IMR-90 (cell line): ENCODE measurements at regions not wholly inside any gene's neighbourhood (a gene's known extent, or its start where the extent isn't known, plus 50 kb on each side); places are given as distances from the start of the nearest gene placed in this dataset.

Experiments
- BHLHE40 ChIP-seq: fragments of 150-350 bp; IDR thresholded peaks from 2 replicates; pipeline ENCODE4 v1.6.1; 2016; ENCODE audit warnings: mild to moderate bottlenecking, low read depth, low read length
- CEBPB ChIP-seq: IDR thresholded peaks from 2 replicates; pipeline ENCODE4 v1.6.1; 2012; ENCODE audit warnings: low read depth, low read length, improper control_type of control experiment
- CHD1 ChIP-seq: IDR thresholded peaks from 2 replicates; pipeline ENCODE4 v1.6.1; 2012; ENCODE audit warnings: low read depth, low read length, improper control_type of control experiment
- CTCF ChIP-seq: conservative IDR thresholded peaks from 2 replicates; pipeline ENCODE4 v1.5.1; 2012; ENCODE audit warnings: mild to moderate bottlenecking, low read depth, low read length, improper control_type of control experiment
- FOS ChIP-seq: fragments of 150-350 bp; IDR thresholded peaks from 2 replicates; pipeline ENCODE4 v1.6.1; 2016; ENCODE audit warnings: low read depth, low read length
- MXI1 ChIP-seq: IDR thresholded peaks from 2 replicates; pipeline ENCODE4 v1.6.1; 2012; ENCODE audit warnings: low read depth, mild to moderate bottlenecking, low read length, moderate library complexity, borderline replicate concordance
- NFE2L2 ChIP-seq: fragments of 150-350 bp; IDR thresholded peaks from 2 replicates; pipeline ENCODE4 v1.6.1; 2016; ENCODE audit warnings: low read depth, mild to moderate bottlenecking, low read length
- POLR2A ChIP-seq: IDR thresholded peaks from 2 replicates; pipeline ENCODE4 v1.6.1; 2012; ENCODE audit warnings: mild to moderate bottlenecking, low read depth, low read length
- RAD21 ChIP-seq: IDR thresholded peaks from 2 replicates; pipeline ENCODE4 v1.6.1; 2012; ENCODE audit warnings: low read length, improper control_type of control experiment
- RCOR1 ChIP-seq: IDR thresholded peaks from 2 replicates; pipeline ENCODE4 v1.6.1; 2012; ENCODE audit warnings: mild to moderate bottlenecking, low read length, improper control_type of control experiment; ENCODE audit not compliant: insufficient replicate concordance
- RFX5 ChIP-seq: IDR thresholded peaks from 2 replicates; pipeline ENCODE4 v1.8.0; 2012; ENCODE audit warnings: low read depth, mild to moderate bottlenecking, low read length, moderate library complexity
- SMC3 ChIP-seq: fragments of 150-350 bp; IDR thresholded peaks from 2 replicates; pipeline ENCODE4 v1.6.1; 2016; ENCODE audit warnings: low read depth, mild to moderate bottlenecking, antibody characterized with exemption, low read length, moderate library complexity
- TF ChIP-seq, protein P1 (sequence below): fragments of 150-350 bp; IDR thresholded peaks from 2 replicates; pipeline ENCODE4 v1.6.1; 2016; ENCODE audit warnings: low read depth, mild to moderate bottlenecking, low read length, moderate library complexity, borderline replicate concordance
- TF ChIP-seq, protein P2 (sequence below): fragments of 150-350 bp; IDR thresholded peaks from 2 replicates; pipeline ENCODE4 v1.6.1; 2017; ENCODE audit warnings: mild to moderate bottlenecking, antibody characterized with exemption, low read length, low read depth

- TF ChIP-seq CHD1 (no peak), CTCF (no peak), RAD21 (no peak), MXI1 (no peak), POLR2A (no peak), CEBPB (no peak), RFX5 (no peak), BHLHE40 (no peak), NFE2L2 (no peak), RCOR1 (no peak), FOS (no peak), SMC3 (no peak)
- TF ChIP-seq, protein P1, sequence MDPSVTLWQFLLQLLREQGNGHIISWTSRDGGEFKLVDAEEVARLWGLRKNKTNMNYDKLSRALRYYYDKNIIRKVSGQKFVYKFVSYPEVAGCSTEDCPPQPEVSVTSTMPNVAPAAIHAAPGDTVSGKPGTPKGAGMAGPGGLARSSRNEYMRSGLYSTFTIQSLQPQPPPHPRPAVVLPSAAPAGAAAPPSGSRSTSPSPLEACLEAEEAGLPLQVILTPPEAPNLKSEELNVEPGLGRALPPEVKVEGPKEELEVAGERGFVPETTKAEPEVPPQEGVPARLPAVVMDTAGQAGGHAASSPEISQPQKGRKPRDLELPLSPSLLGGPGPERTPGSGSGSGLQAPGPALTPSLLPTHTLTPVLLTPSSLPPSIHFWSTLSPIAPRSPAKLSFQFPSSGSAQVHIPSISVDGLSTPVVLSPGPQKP, result no peak
- TF ChIP-seq, protein P2, sequence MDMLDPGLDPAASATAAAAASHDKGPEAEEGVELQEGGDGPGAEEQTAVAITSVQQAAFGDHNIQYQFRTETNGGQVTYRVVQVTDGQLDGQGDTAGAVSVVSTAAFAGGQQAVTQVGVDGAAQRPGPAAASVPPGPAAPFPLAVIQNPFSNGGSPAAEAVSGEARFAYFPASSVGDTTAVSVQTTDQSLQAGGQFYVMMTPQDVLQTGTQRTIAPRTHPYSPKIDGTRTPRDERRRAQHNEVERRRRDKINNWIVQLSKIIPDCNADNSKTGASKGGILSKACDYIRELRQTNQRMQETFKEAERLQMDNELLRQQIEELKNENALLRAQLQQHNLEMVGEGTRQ, result no peak
Measured at GRCh38 chr14:84929086-84929485, 600.9 kb upstream of the FLRT2 start.
